ENCODE measurements at regions not wholly inside any gene's neighbourhood (a gene's known extent, or its start where the extent isn't known, plus 50 kb on each side); places are given as distances from the start of the nearest gene placed in this dataset.

GRCh38 chr17:70674061-70674460 lies 504.7 kb downstream of the KCNJ2 start:
- no peak for TF ChIP-seq CTCF (IDR thresholded peaks at IDR 0.05)
- no peak for TF ChIP-seq POLR2A (IDR thresholded peaks at IDR 0.05)

Measured in uterus (tissue), 2 donors.